Peyer's patch (tissue), 4 donors: ENCODE measurements at regions not wholly inside any gene's neighbourhood (a gene's known extent, or its start where the extent isn't known, plus 50 kb on each side); places are given as distances from the start of the nearest gene placed in this dataset.

Experiments
- DNase-seq, 3 donors: peaks; one replicate each; pipeline ENCODE4 v3.0.0-alpha.2; 2017 to 2019
- H3K27ac ChIP-seq, 4 donors: fragments of 200-600 bp; sonication (generic); one replicate each; pipeline ENCODE4 v1.5.1; 2016 to 2019
- H3K27me3 ChIP-seq, 2 donors: fragments of 200-600 bp; sonication (generic); one replicate each; pipeline ENCODE4 v1.5.1; 2019
- H3K36me3 ChIP-seq, 3 donors: fragments of 200-600 bp; sonication (generic); one replicate each; pipeline ENCODE4 v1.5.1; 2016 to 2019
- H3K4me1 ChIP-seq, 4 donors: fragments of 200-600 bp; sonication (generic); one replicate each; pipeline ENCODE4 v1.5.1; 2016 to 2019
- H3K4me3 ChIP-seq, 4 donors: fragments of 200-600 bp; sonication (generic); 1 replicate in 3 of 4; 2 replicates in 1 of 4; pipeline ENCODE4 v1.5.1; 2016 to 2019; ENCODE audit warnings: mild to moderate bottlenecking in 1 of 4
- H3K9me3 ChIP-seq, 4 donors: fragments of 200-600 bp; sonication (generic); one replicate each; pipeline ENCODE4 v1.5.1; 2016 to 2019; ENCODE audit warnings: mild to moderate bottlenecking in 1 of 4
- CTCF ChIP-seq, 6 experiments: fragments of 450-650 bp in 4 of 6; fragments of 200-600 bp in 2 of 6; sonication (generic) in 1 of 6; IDR thresholded peaks; one replicate each; pipeline ENCODE4 v1.5.1; 2017 to 2019; ENCODE audit warnings: antibody characterized with exemption in 6 of 6, mild to moderate bottlenecking in 3 of 6, moderate library complexity in 1 of 6
- POLR2A ChIP-seq, 2 donors: fragments of 450-650 bp; IDR thresholded peaks; one replicate each; pipeline ENCODE4 v1.5.1; 2017; ENCODE audit warnings: antibody characterized with exemption in 2 of 2, mild to moderate bottlenecking in 2 of 2, moderate library complexity in 2 of 2

GRCh38 chr4:53920116-53920515, 144.3 kb downstream of the CHIC2 start:
- Histone ChIP-seq H3K27ac (no peak overlapping the region), H3K4me1 (no peaks in the 10 kb centered on the region)
- TF ChIP-seq POLR2A (IDR thresholded peaks at IDR 0.05) (no peak), CTCF (IDR thresholded peaks at IDR 0.05) (no peak)

GRCh38 chr4:53919535-53919934, 144.9 kb downstream of the CHIC2 start:
- no peak overlapping the region for H3K4me3 ChIP-seq
- no peaks in the 10 kb centered on the region for H3K9me3 ChIP-seq
- no peak for DNase-seq
- TF ChIP-seq CTCF (IDR thresholded peaks at IDR 0.05) (no peak), POLR2A (IDR thresholded peaks at IDR 0.05) (no peak)
- H3K4me1 ChIP-seq, result no peaks in the 10 kb centered on the region
- H3K36me3 ChIP-seq, result no peaks in the 10 kb centered on the region
- no peak overlapping the region for H3K27ac ChIP-seq
- H3K27me3 ChIP-seq, result no peaks in the 10 kb centered on the region

More at GRCh38 chr4:53920116-53920515, 144.3 kb downstream of the CHIC2 start:
- no peaks in the 10 kb centered on the region for H3K27me3 ChIP-seq
- no peaks in the 10 kb centered on the region for H3K9me3 ChIP-seq
- no peak for DNase-seq
- no peaks in the 10 kb centered on the region for H3K36me3 ChIP-seq
- H3K4me3 ChIP-seq, result no peak overlapping the region

GRCh38 chr4:53917729-53918128, 146.7 kb downstream of the CHIC2 start:
- Histone ChIP-seq H3K27ac (no peak overlapping the region), H3K9me3 (no peaks in the 10 kb centered on the region), H3K4me1 (no peaks in the 10 kb centered on the region), H3K27me3 (no peaks in the 10 kb centered on the region), H3K4me3 (no peak overlapping the region), H3K36me3 (no peaks in the 10 kb centered on the region)
- no peak for DNase-seq
- TF ChIP-seq POLR2A (IDR thresholded peaks at IDR 0.05), result no peak
- no peak for TF ChIP-seq CTCF (IDR thresholded peaks at IDR 0.05)

GRCh38 chr4:53916431-53916889, 147.9 kb downstream of the CHIC2 start:
- no peaks in the 10 kb centered on the region for H3K36me3 ChIP-seq
- TF ChIP-seq POLR2A (IDR thresholded peaks at IDR 0.05) (no peak), CTCF (IDR thresholded peaks at IDR 0.05) (no peak)
- H3K27me3 ChIP-seq, result no peaks in the 10 kb centered on the region
- H3K9me3 ChIP-seq, result no peaks in the 10 kb centered on the region
- H3K4me3 ChIP-seq, result no peak overlapping the region
- DNase-seq, result no peak
- no peak overlapping the region for H3K27ac ChIP-seq
- H3K4me1 ChIP-seq, result no peaks in the 10 kb centered on the region

GRCh38 chr4:53914313-53915016, 149.9 kb downstream of the CHIC2 start:
- Histone ChIP-seq H3K27ac (no peak overlapping the region), H3K9me3 (no peaks in the 10 kb centered on the region), H3K27me3 (no peaks in the 10 kb centered on the region), H3K4me1 (no peaks in the 10 kb centered on the region), H3K4me3 (no peak overlapping the region), H3K36me3 (no peaks in the 10 kb centered on the region)
- DNase-seq, result peak in 1 of 3 donors; percentile 54
- TF ChIP-seq POLR2A (IDR thresholded peaks at IDR 0.05) (no peak), CTCF (IDR thresholded peaks at IDR 0.05) (no peak)
